ENCODE measurements at regions not wholly inside any gene's neighbourhood (a gene's known extent, or its start where the extent isn't known, plus 50 kb on each side); places are given as distances from the start of the nearest gene placed in this dataset.
"Not testable (repeated sequence)": the region's sequence is repeated elsewhere in the genome, so short reads cannot be mapped to it uniquely, and the experiment has no call there.

DNA sequence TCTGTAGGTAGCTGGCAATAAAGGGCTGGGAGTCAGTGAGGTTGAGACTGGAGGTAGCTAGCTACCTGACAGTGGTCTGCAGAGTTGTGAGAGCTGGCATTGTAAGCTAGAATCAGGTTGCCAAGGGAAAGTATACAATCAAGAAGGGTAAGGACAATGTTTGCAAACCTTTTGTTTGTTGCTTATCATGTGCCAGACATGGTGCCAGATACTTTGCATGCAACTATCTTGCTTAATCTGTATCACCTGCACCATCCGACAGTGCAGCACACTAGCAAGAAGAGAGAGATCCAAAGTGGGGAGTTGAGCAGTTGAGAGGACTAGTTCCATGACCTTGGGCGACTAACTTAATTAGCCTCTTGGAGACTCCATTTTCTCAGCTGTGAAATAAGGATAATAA, 236.4 kb downstream of the PDCD6IP start:
- Histone ChIP-seq H3K27ac (ENCODE audit: low read length) (no peak overlapping the region), H3K27me3 (ENCODE audit: control insufficient read depth, insufficient read depth) (no peaks in the 10 kb centered on the region), H3K4me1 (ENCODE audit: control insufficient read depth, insufficient read depth, low read length) (no peaks in the 10 kb centered on the region), H3K9me3 (ENCODE audit: control insufficient read depth, low read length) (no peaks in the 10 kb centered on the region), H3K4me3 (ENCODE audit: low read length) (no peak overlapping the region)
- intact Hi-C loops (cut with DNase I) = no loop called here
- DNase-seq (no peak), ATAC-seq (no peak)
- 93% methylated on average over 2 of the region's 2 CpGs for WGBS

DNA sequence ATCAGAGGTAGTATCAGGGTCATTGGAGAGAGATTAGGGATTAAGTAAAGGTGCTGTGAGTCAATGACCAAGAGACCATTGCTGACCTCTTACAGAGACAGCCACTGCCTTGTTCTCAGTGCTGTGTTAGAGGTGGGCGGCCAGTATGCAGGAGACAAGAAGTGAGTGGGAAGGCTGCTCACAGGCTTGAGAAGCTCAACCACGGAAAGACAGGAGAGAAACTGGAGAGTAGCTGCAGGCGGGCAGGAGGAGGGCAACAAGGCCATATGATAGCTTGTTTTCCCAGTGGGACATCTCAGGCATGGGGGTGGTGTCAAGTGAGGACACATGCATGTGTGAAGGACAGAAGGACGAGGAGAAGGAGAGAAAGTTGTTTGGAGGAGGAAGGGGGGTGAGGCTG, 237.3 kb downstream of the PDCD6IP start:
- Histone ChIP-seq H3K27ac (ENCODE audit: low read length) (no peak overlapping the region), H3K4me3 (ENCODE audit: low read length) (no peak overlapping the region), H3K4me1 (ENCODE audit: control insufficient read depth, insufficient read depth, low read length) (no peaks in the 10 kb centered on the region), H3K27me3 (ENCODE audit: control insufficient read depth, insufficient read depth) (no peaks in the 10 kb centered on the region), H3K9me3 (ENCODE audit: control insufficient read depth, low read length) (no peaks in the 10 kb centered on the region)
- no peak for ATAC-seq
- 61% methylated on average over 4 of the region's 4 CpGs for WGBS
- DNase-seq = no peak
- intact Hi-C loops (cut with DNase I) = no loop called here

DNA sequence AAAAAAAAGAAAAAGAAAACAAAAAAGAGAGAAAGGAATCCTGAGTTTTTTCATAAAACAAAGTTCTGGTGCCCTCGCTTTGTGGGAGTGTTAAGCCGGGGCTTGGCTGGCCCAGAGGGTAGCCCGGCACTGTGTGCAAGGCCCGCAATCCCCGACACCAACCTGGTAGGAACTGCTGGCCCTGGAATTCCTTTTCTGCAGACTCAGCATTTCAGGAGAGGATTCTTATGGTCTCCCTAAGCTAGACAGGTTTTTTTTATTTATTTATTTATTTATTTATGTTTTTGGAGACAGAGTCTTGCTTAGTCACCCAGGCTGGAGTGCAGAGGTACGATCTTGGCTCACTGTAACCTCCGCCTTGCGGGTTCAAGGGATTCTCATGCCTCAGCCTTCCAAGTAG, 238.8 kb downstream of the PDCD6IP start:
- no peaks in the 10 kb centered on the region for H3K9me3 ChIP-seq (ENCODE audit: control insufficient read depth, low read length)
- no peak for ATAC-seq
- DNase-seq = no peak
- intact Hi-C loops (cut with DNase I) = no loop called here
- no peaks in the 10 kb centered on the region for H3K27me3 ChIP-seq (ENCODE audit: control insufficient read depth, insufficient read depth)
- 94% methylated on average over 8 of the region's 8 CpGs for WGBS
- H3K4me1 ChIP-seq (ENCODE audit: control insufficient read depth, insufficient read depth, low read length) = no peaks in the 10 kb centered on the region
- no peak overlapping the region for H3K4me3 ChIP-seq (ENCODE audit: low read length)
- H3K27ac ChIP-seq (ENCODE audit: low read length) = no peak overlapping the region

DNA sequence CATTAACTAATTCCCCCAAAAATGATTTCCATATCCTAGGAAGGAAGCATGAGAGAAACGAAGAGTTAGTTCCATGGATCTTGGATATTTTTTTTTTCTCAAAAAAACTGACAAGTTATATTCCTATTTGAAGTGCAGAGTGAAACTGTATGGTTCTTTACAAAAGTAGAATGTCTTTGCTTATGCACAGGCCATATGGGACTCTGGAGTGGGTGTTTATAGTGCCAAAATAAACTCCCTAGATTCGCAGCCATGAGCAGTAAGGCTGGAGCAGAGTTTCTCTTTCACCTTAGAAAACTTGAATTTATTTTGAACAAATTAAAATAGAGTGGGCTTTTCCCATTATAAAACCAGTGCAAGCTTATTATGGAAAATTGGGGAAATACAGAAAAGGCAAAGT, 239.7 kb downstream of the PDCD6IP start:
- Histone ChIP-seq H3K4me1 (ENCODE audit: control insufficient read depth, insufficient read depth, low read length) (no peaks in the 10 kb centered on the region), H3K9me3 (ENCODE audit: control insufficient read depth, low read length) (no peaks in the 10 kb centered on the region), H3K27me3 (ENCODE audit: control insufficient read depth, insufficient read depth) (no peaks in the 10 kb centered on the region), H3K4me3 (ENCODE audit: low read length) (no peak overlapping the region), H3K27ac (ENCODE audit: low read length) (no peak overlapping the region)
- WGBS = 60% methylated on average over 2 of the region's 2 CpGs
- intact Hi-C loops (cut with DNase I) = no loop called here
- ATAC-seq (no peak), DNase-seq (no peak)

DNA sequence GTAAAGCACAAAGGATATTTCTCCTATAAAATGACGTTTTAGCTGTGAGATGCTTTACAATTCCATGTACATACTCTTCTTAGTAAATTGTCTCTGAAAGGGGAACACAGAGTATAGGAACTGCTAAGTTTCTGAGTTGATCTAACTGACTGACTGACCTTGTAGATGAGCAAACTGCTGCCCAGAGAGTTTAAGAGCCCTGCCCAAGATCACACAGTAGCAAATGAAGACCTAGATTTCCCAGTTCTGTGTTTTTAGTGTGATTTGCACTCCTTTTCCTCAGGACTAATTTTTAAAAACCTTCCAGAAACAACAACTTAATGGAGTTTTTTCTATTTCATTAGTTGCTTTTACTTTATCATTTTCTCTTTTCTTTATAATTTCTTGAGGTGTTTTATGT, 247.7 kb downstream of the PDCD6IP start:
- DNase-seq (no peak), ATAC-seq (no peak)
- Histone ChIP-seq H3K27ac (ENCODE audit: low read length) (no peak overlapping the region), H3K27me3 (ENCODE audit: control insufficient read depth, insufficient read depth) (no peaks in the 10 kb centered on the region), H3K4me3 (ENCODE audit: low read length) (no peak overlapping the region), H3K4me1 (ENCODE audit: control insufficient read depth, insufficient read depth, low read length) (no peaks in the 10 kb centered on the region), H3K9me3 (ENCODE audit: control insufficient read depth, low read length) (no peaks in the 10 kb centered on the region)
- intact Hi-C loops (cut with DNase I) = no loop called here
- 74% methylated on average over 1 of the region's 1 CpG for WGBS

- Histone ChIP-seq H3K27me3 (ENCODE audit: control insufficient read depth, insufficient read depth) (no peaks in the 10 kb centered on the region), H3K27ac (ENCODE audit: low read length) (no peak overlapping the region), H3K4me1 (ENCODE audit: control insufficient read depth, insufficient read depth, low read length) (no peaks in the 10 kb centered on the region), H3K4me3 (ENCODE audit: low read length) (no peak overlapping the region), H3K9me3 (ENCODE audit: control insufficient read depth, low read length) (no peaks in the 10 kb centered on the region)
- WGBS = 69% methylated on average over 3 of the region's 3 CpGs
- intact Hi-C loops (cut with DNase I) = no loop called here
- ATAC-seq = no peak
- DNase-seq = no peak
Measured at GRCh38 chr3:34053626-34054025, 255.2 kb downstream of the PDCD6IP start.

DNA sequence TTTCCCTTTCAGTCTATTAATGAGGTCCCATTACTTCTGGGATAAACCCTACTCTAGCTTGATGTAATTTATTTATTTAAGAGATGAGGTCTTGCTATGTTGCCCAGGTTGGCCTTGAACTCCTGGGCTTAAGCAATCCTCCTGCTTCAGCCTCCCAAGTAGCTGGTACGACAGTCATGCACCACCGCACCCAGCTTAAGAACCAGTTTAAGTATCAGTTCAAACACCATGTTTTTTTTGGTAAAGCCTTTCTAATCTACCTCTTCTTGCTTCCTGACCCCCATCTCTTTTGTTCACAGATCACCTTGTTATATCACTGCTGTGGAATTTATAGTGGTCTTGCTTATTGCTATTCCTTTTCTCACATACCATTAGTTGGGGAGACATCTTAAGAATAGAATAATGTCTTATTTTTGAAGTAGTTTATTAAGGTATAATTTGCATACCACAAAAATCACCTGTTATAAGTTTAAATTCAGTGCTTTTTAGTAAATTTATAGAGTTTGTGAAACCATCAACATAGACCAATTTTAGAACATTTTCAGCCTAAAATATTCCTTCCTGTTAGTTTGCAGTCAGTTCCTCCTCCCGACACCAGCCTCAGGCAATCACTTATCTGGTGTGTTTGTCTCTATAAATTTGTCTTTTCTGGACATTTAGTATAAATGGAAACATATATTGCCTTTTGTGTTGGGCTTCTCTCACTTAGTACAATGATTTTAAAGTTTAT, 257.9 kb downstream of the PDCD6IP start:
- H3K9me3 ChIP-seq (ENCODE audit: control insufficient read depth, low read length) = no peaks in the 10 kb centered on the region
- no peak overlapping the region for H3K4me3 ChIP-seq (ENCODE audit: low read length)
- no peaks in the 10 kb centered on the region for H3K4me1 ChIP-seq (ENCODE audit: control insufficient read depth, insufficient read depth, low read length)
- intact Hi-C loops (cut with DNase I) = no loop called here
- DNase-seq (no peak), ATAC-seq (no peak)
- no peaks in the 10 kb centered on the region for H3K27me3 ChIP-seq (ENCODE audit: control insufficient read depth, insufficient read depth)
- 77% methylated on average over 3 of the region's 3 CpGs for WGBS
- no peak overlapping the region for H3K27ac ChIP-seq (ENCODE audit: low read length)

- ATAC-seq (no peak), DNase-seq (no peak)
- H3K4me1 ChIP-seq (ENCODE audit: control insufficient read depth, insufficient read depth, low read length) = no peaks in the 10 kb centered on the region
- 79% methylated on average over 3 of the region's 3 CpGs for WGBS
- no peaks in the 10 kb centered on the region for H3K27me3 ChIP-seq (ENCODE audit: control insufficient read depth, insufficient read depth)
- no peak overlapping the region for H3K4me3 ChIP-seq (ENCODE audit: low read length)
- no peaks in the 10 kb centered on the region for H3K9me3 ChIP-seq (ENCODE audit: control insufficient read depth, low read length)
- intact Hi-C loops (cut with DNase I) = no loop called here
- no peak overlapping the region for H3K27ac ChIP-seq (ENCODE audit: low read length)
Measured at GRCh38 chr3:34056951-34057390, 258.5 kb downstream of the PDCD6IP start.

- H3K4me1 ChIP-seq (ENCODE audit: control insufficient read depth, insufficient read depth, low read length); H3K27ac ChIP-seq (ENCODE audit: low read length); H3K9me3 ChIP-seq (ENCODE audit: control insufficient read depth, low read length); DNase-seq; ATAC-seq; intact Hi-C loops (cut with DNase I); H3K27me3 ChIP-seq (ENCODE audit: control insufficient read depth, insufficient read depth); H3K4me3 ChIP-seq (ENCODE audit: low read length): not testable (repeated sequence)
- WGBS = 89% methylated on average over 1 of the region's 1 CpG
Measured at GRCh38 chr3:34060995-34061394, 262.6 kb downstream of the PDCD6IP start.

- no peak overlapping the region for H3K4me3 ChIP-seq (ENCODE audit: low read length)
- WGBS = 68% methylated on average over 2 of the region's 2 CpGs
Measured at GRCh38 chr3:34065901-34066300, 267.5 kb downstream of the PDCD6IP start.

DNA sequence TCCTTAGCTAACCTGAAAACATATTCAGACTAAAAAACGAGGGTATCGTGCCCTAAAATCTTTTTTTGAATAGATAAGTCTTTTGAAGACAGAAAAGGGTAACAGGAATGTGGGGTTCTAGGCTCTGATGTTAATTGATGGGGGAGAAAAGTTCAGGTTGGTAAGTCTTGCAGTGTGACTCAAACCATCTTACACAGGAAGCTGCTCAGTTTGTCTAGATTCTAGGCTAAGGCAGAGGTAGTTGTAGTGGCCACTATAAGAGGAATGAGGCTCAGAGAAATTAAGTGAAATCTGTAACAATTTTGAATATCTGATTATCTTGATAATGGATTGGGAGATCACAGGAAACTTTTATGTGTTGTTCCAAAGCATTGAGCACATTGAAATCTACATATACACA, 267.9 kb downstream of the PDCD6IP start:
- Histone ChIP-seq H3K27ac (ENCODE audit: low read length) (no peak overlapping the region), H3K27me3 (ENCODE audit: control insufficient read depth, insufficient read depth) (no peaks in the 10 kb centered on the region), H3K9me3 (ENCODE audit: control insufficient read depth, low read length) (no peaks in the 10 kb centered on the region), H3K4me1 (ENCODE audit: control insufficient read depth, insufficient read depth, low read length) (no peaks in the 10 kb centered on the region), H3K4me3 (ENCODE audit: low read length) (no peak overlapping the region)
- DNase-seq (no peak), ATAC-seq (no peak)
- WGBS = 80% methylated on average over 2 of the region's 2 CpGs
- intact Hi-C loops (cut with DNase I) = no loop called here

More at GRCh38 chr3:34065901-34066300, 267.5 kb downstream of the PDCD6IP start:
- DNase-seq = no peak
- H3K9me3 ChIP-seq (ENCODE audit: control insufficient read depth, low read length) = no peaks in the 10 kb centered on the region
- intact Hi-C loops (cut with DNase I) = no loop called here
- no peak overlapping the region for H3K27ac ChIP-seq (ENCODE audit: low read length)
- ATAC-seq = no peak
- H3K27me3 ChIP-seq (ENCODE audit: control insufficient read depth, insufficient read depth) = no peaks in the 10 kb centered on the region
- H3K4me1 ChIP-seq (ENCODE audit: control insufficient read depth, insufficient read depth, low read length) = no peaks in the 10 kb centered on the region

GRCh38 chr3:34066999-34067398, 268.6 kb downstream of the PDCD6IP start:
- no peak overlapping the region for H3K4me3 ChIP-seq (ENCODE audit: low read length)
- ATAC-seq (no peak), DNase-seq (no peak)
- no peak overlapping the region for H3K27ac ChIP-seq (ENCODE audit: low read length)
- H3K27me3 ChIP-seq (ENCODE audit: control insufficient read depth, insufficient read depth) = no peaks in the 10 kb centered on the region
- WGBS = 45% methylated on average over 2 of the region's 2 CpGs
- intact Hi-C loops (cut with DNase I) = no loop called here
- no peaks in the 10 kb centered on the region for H3K9me3 ChIP-seq (ENCODE audit: control insufficient read depth, low read length)
- H3K4me1 ChIP-seq (ENCODE audit: control insufficient read depth, insufficient read depth, low read length) = no peaks in the 10 kb centered on the region

Measured in right cardiac atrium (tissue), 5 donors.